A673 (cell line): ENCODE measurements at regions not wholly inside any gene's neighbourhood (a gene's known extent, or its start where the extent isn't known, plus 50 kb on each side); places are given as distances from the start of the nearest gene placed in this dataset.
"Not testable (repeated sequence)": the region's sequence is repeated elsewhere in the genome, so short reads cannot be mapped to it uniquely, and the experiment has no call there.

Experiments
- BruUV-seq: library from RNA; stranded (reverse); fragments of 400-500 nt; replicated peaks from 2 replicates; lab custom pipeline; 2021; lab: Mats Ljungman, UMichigan
- CTCF ChIA-PET: fragments of 300-600 bp; sonication (Branson Sonifier 250); formaldehyde crosslinking; loops from one replicate; lab custom pipeline; 2022; ENCODE audit warnings: antibody characterized with exemption; lab: Charles Lee
- POLR2A ChIA-PET: fragments of 300-600 bp; sonication (Branson Sonifier 250); formaldehyde crosslinking; loops from one replicate; lab custom pipeline; 2022; ENCODE audit warnings: antibody characterized with exemption; ENCODE audit not compliant: low non-redundant PET; lab: Charles Lee
- DNase-seq: peaks from one replicate; pipeline ENCODE4 v3.0.0-alpha.2; 2015; ENCODE audit warnings: low spot score
- H3K27ac ChIP-seq: fragments of 200-600 bp; sonication (generic); 2 replicates; pipeline ENCODE4 v1.5.1; 2016; ENCODE audit warnings: mixed run types, low read depth, mild to moderate bottlenecking, mixed read lengths, antibody characterized with exemption, low read length; ENCODE audit not compliant: poor library complexity, severe bottlenecking
- H3K27me3 ChIP-seq: fragments of 200-600 bp; sonication (generic); replicated peaks from 2 replicates; pipeline ENCODE4 v1.6.1; 2017; ENCODE audit warnings: mixed run types, low read depth, mild to moderate bottlenecking, mixed read lengths, antibody characterized with exemption, low read length; ENCODE audit not compliant: insufficient read depth, poor library complexity
- H3K36me3 ChIP-seq: fragments of 200-600 bp; sonication (generic); 2 replicates; pipeline ENCODE4 v1.6.1; 2016; ENCODE audit warnings: mixed run types, mild to moderate bottlenecking, mixed read lengths, antibody characterized with exemption, low read length; ENCODE audit not compliant: insufficient read depth, poor library complexity, severe bottlenecking
- H3K4me1 ChIP-seq: fragments of 200-600 bp; sonication (generic); 2 replicates; pipeline ENCODE4 v1.6.1; 2017; ENCODE audit warnings: mixed run types, mild to moderate bottlenecking, mixed read lengths, antibody characterized with exemption, low read length; ENCODE audit not compliant: insufficient read depth, poor library complexity, severe bottlenecking
- H3K4me3 ChIP-seq: fragments of 200-600 bp; sonication (generic); 2 replicates; pipeline ENCODE4 v1.5.1; 2016; ENCODE audit warnings: low read depth, mixed run types, mild to moderate bottlenecking, mixed read lengths, low read length; ENCODE audit not compliant: poor library complexity, severe bottlenecking
- H3K9me3 ChIP-seq: fragments of 200-600 bp; sonication (generic); 2 replicates; pipeline ENCODE4 v1.6.1; 2016; ENCODE audit warnings: mixed run types, low read depth, mild to moderate bottlenecking, mixed read lengths, antibody characterized with exemption, low read length; ENCODE audit not compliant: poor library complexity, severe bottlenecking
- EZH2 ChIP-seq: fragments of 200-600 bp; sonication (generic); IDR thresholded peaks from 2 replicates; pipeline ENCODE4 v1.6.1; 2017; ENCODE audit warnings: borderline replicate concordance, low read depth, mild to moderate bottlenecking, mixed read lengths, antibody characterized with exemption, low read length; ENCODE audit not compliant: poor library complexity, severe bottlenecking
- intact Hi-C: fragments of 100-400 bp; cut with micrococcal nuclease; formaldehyde crosslinking; loops from one replicate; pipeline ENCODE4 v1.10.0; 2022; ENCODE audit not compliant: unreplicated experiment
- TF ChIP-seq, protein P1 (sequence below): fragments of 300-800, 200-600 bp; sonication (generic); conservative IDR thresholded peaks from 2 replicates; pipeline ENCODE4 v1.5.1; 2017; ENCODE audit warnings: low read depth, mild to moderate bottlenecking, antibody characterized with exemption, low read length, moderate library complexity, mixed read lengths

DNA sequence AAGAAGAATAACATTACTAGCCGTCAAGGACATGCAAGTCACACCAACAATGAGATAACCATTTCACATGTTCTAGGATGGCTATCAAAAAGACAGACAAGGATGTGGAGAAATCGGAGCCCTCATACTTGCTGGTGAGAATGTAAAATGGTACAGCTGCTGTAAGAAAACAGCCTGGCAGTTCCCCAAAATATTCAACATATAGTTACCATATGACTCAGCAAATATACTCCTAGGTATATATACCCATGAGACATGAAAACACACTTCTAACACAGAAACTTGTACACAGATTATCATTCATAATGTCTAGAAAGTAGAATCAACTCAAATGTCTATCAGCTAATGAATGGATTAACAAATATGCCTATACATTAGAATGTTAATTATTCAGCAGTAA is 105.4 kb upstream of the PCAT7 start:
- Histone ChIP-seq H3K36me3 (peaks cover 32% of the 10 kb centered on the region), H3K4me1 (no peaks in the 10 kb centered on the region), H3K4me3 (no peak overlapping the region), H3K27me3 (no peaks in the 10 kb centered on the region), H3K9me3 (no peaks in the 10 kb centered on the region), H3K27ac (no peak overlapping the region)
- ChIA-PET POLR2A (no interaction called here), CTCF (no interaction called here)
- DNase-seq, result no peak
- no TSS peak for BruUV-seq
- TF ChIP-seq EZH2, result no peak
- TF ChIP-seq, protein P1, sequence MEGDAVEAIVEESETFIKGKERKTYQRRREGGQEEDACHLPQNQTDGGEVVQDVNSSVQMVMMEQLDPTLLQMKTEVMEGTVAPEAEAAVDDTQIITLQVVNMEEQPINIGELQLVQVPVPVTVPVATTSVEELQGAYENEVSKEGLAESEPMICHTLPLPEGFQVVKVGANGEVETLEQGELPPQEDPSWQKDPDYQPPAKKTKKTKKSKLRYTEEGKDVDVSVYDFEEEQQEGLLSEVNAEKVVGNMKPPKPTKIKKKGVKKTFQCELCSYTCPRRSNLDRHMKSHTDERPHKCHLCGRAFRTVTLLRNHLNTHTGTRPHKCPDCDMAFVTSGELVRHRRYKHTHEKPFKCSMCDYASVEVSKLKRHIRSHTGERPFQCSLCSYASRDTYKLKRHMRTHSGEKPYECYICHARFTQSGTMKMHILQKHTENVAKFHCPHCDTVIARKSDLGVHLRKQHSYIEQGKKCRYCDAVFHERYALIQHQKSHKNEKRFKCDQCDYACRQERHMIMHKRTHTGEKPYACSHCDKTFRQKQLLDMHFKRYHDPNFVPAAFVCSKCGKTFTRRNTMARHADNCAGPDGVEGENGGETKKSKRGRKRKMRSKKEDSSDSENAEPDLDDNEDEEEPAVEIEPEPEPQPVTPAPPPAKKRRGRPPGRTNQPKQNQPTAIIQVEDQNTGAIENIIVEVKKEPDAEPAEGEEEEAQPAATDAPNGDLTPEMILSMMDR, result no peak
- intact Hi-C loops, result no loop called here

DNA sequence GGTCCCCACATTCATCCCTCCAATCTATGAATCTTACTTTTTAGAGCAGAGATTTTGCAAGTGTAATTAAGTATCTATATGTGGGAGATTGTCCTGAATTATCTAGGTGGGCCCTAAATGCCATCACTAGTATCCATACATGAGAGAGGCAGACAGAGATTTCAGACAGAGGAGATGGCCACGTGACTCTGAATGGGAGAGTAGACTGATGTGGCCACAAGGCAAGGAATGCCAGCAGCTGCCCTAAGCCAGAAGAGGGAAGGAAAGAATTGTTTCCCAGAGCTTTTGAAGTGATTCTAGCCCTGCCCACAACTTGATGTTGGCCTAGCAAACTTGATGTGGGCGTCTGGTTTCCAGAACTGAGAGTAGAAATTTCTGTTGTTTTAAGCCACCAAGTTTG is 90.1 kb upstream of the PCAT7 start:
- Histone ChIP-seq H3K9me3 (peaks cover 12% of the 10 kb centered on the region), H3K4me1 (no peaks in the 10 kb centered on the region), H3K27me3 (no peaks in the 10 kb centered on the region), H3K36me3 (peaks cover 22% of the 10 kb centered on the region), H3K27ac (no peak overlapping the region), H3K4me3 (no peak overlapping the region)
- no TSS peak for BruUV-seq
- POLR2A ChIA-PET, result no interaction called here
- CTCF ChIA-PET, result no interaction called here
- TF ChIP-seq, protein P1, result no peak
- TF ChIP-seq EZH2, result no peak
- intact Hi-C loops, result no loop called here
- DNase-seq, result no peak

DNA sequence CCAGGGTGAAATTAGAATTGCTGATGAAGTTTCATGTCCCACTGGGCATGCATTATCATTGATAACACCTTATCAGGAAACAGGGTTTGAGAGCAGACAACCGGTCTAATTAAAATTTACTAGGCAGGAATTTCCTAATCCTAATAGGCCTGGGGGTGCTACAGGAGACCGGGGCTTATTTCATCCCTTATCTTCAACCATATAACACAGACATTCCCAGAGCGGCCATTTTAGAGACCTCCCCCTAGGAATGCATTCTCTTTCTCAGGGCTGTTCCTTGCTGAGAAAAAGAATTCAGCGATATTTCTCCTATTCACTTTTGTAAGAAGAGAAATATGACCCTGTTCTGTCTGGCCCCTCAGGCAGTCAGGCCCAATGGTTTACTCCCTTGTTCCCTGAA is 82.8 kb upstream of the PCAT7 start:
- BruUV-seq, POLR2A ChIA-PET, CTCF ChIA-PET, H3K4me3 ChIP-seq, intact Hi-C loops, H3K27ac ChIP-seq, H3K27me3 ChIP-seq, H3K36me3 ChIP-seq, H3K9me3 ChIP-seq, DNase-seq, H3K4me1 ChIP-seq: not testable (repeated sequence)

DNA sequence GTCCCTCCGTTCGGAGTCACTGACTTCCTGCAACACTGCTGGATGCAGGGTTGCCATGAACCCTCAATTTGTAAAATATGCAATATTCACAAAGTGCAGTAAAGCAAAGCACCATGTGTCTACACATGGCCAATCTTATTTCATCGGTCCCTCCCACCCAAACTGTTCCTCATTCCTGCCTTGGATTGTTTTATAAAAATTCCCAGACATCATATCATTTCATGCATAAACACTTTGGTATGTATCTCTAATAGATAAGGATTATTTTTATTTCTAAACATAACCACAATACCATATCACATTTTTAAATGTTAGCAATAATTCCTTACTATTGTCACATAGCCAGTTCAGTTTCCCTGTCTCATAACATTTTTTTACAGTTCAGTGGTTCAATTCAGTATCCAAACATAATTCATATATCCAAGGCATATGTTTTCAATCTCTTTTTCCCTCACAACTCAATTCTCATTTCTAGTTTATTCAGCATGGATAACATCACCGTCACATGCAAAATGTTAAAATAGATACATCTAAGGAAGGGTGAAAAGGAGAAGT is 82.0 kb upstream of the PCAT7 start:
- ChIA-PET CTCF (no interaction called here), POLR2A (no interaction called here)
- BruUV-seq, result no TSS peak

More for the DNA sequence above, 82.0 kb upstream of the PCAT7 start:
- no peak for TF ChIP-seq EZH2
- TF ChIP-seq, protein P1, result no peak
- intact Hi-C loops, result no loop called here
- Histone ChIP-seq H3K9me3 (peaks cover 8% of the 10 kb centered on the region), H3K27ac (no peak overlapping the region), H3K36me3 (no peaks in the 10 kb centered on the region), H3K4me1 (no peaks in the 10 kb centered on the region), H3K4me3 (no peak overlapping the region), H3K27me3 (no peaks in the 10 kb centered on the region)
- DNase-seq, result no peak
